HepG2 (cell line): ENCODE measurements at regions not wholly inside any gene's neighbourhood (a gene's known extent, or its start where the extent isn't known, plus 50 kb on each side); places are given as distances from the start of the nearest gene placed in this dataset.

Source experiments
- ATAC-seq: fragments of 200-7000 bp; cut with Tn5 transposase; 3 replicates; pipeline ENCODE4 v1.9.1; 2020; ENCODE audit warnings: mild to moderate bottlenecking, moderate library complexity
- BruUV-seq: library from RNA; stranded (reverse); fragments of 400-500 nt; replicated peaks from 2 replicates; lab custom pipeline; 2021; lab: Mats Ljungman, UMichigan
- CTCF ChIA-PET: fragments of 300-600 bp; formaldehyde crosslinking; extraction: SDS; loops from one replicate; lab custom pipeline; 2021; ENCODE audit warnings: low total read pairs, inconsistent platforms, low intra/inter-chr PET ratio; lab: Yijun Ruan, JAX
- POLR2A ChIA-PET: fragments of 350-600 bp; sonication (Branson Sonifier 250); formaldehyde crosslinking; loops from one replicate; lab custom pipeline; 2020; ENCODE audit warnings: antibody characterized with exemption, inconsistent platforms; lab: Yijun Ruan, JAX
- DNase-seq: peaks from one replicate; pipeline ENCODE4 v3.0.0-alpha.2; 2015; ENCODE audit warnings: low spot score
- FAIRE-seq: peaks from 3 replicates; lab custom pipeline; 2011; peaks lifted over from hg19 to GRCh38; lab: Jason Lieb, UNC
- H2AFZ ChIP-seq: one replicate; pipeline ENCODE4 v1.6.1; 2011; ENCODE audit warnings: low read length, inconsistent platforms
- H3K27ac ChIP-seq: fragments of 300-600 bp; 3 replicates; pipeline ENCODE4 v1.8.0; 2011; ENCODE audit warnings: mixed run types, mild to moderate bottlenecking, mixed read lengths, low read length, inconsistent platforms; ENCODE audit not compliant: insufficient read depth; ENCODE audit errors: extremely low read length
- H3K27me3 ChIP-seq, 2 experiments: fragments of 200-600 bp in 1 of 2; 2 replicates in 1 of 2; 3 replicates in 1 of 2; pipeline versions ENCODE4 v1.6.0 to v1.8.0; 2011; ENCODE audit warnings: low read length in 2 of 2, mild to moderate bottlenecking in 2 of 2, moderate library complexity in 2 of 2, inconsistent platforms in 1 of 2; ENCODE audit not compliant: insufficient read depth in 2 of 2, control insufficient read depth in 1 of 2
- H3K36me3 ChIP-seq, 2 experiments: fragments of 200-600 bp in 1 of 2; replicated peaks in 1 of 2; 2 replicates in 1 of 2; 3 replicates in 1 of 2; pipeline versions ENCODE4 v1.5.1 to v1.8.0; 2011; ENCODE audit warnings: low read length in 2 of 2, inconsistent platforms in 1 of 2; ENCODE audit not compliant: insufficient read depth in 2 of 2, control insufficient read depth in 1 of 2
- H3K4me1 ChIP-seq: 2 replicates; pipeline ENCODE4 v1.5.1; 2012; ENCODE audit warnings: low read length, inconsistent platforms; ENCODE audit not compliant: insufficient read depth
- H3K4me2 ChIP-seq: 2 replicates; pipeline ENCODE4 v1.6.0; 2011; ENCODE audit warnings: low read depth, low read length, inconsistent platforms
- H3K4me3 ChIP-seq, 3 experiments: fragments of 200-600 bp in 1 of 3; sonication (generic), shearing (Covaris generic) in 1 of 3; replicated peaks in 1 of 3; 2 replicates each; pipeline ENCODE4 v1.5.1; 2011 to 2016; ENCODE audit warnings: low read length in 3 of 3, inconsistent platforms in 2 of 3, low read depth in 2 of 3, mild to moderate bottlenecking in 2 of 3, control low read depth in 1 of 3, mixed read lengths in 1 of 3; ENCODE audit not compliant: insufficient read depth in 1 of 3
- H3K79me2 ChIP-seq: one replicate; pipeline ENCODE4 v1.6.1; 2011; ENCODE audit warnings: low read length, inconsistent platforms; ENCODE audit not compliant: insufficient read depth
- H3K9ac ChIP-seq: 2 replicates; pipeline ENCODE4 v1.6.0; 2011; ENCODE audit warnings: mild to moderate bottlenecking, low read depth, low read length, inconsistent platforms; ENCODE audit not compliant: insufficient read depth
- H3K9me3 ChIP-seq: 2 replicates; pipeline ENCODE4 v1.5.1; 2012; ENCODE audit warnings: mild to moderate bottlenecking, low read length
- H4K20me1 ChIP-seq: 2 replicates; pipeline ENCODE4 v1.6.0; 2011; ENCODE audit warnings: inconsistent platforms, mild to moderate bottlenecking, low read length, moderate library complexity; ENCODE audit not compliant: insufficient read depth
- ELF3 ChIP-seq: IDR thresholded peaks from 2 replicates; pipeline ENCODE4 v1.6.1; 2016; ENCODE audit warnings: missing genetic modification reagents, missing compliant biosample characterization
- ETV5 ChIP-seq: IDR thresholded peaks from 2 replicates; pipeline ENCODE4 v1.6.1; 2018; ENCODE audit warnings: missing biosample characterization, missing genetic modification reagents, inconsistent platforms, borderline replicate concordance
- ISX ChIP-seq: sonication (generic); formaldehyde crosslinking; conservative IDR thresholded peaks from 2 replicates; pipeline ENCODE4 v1.5.0; 2020; ENCODE audit warnings: missing genetic modification reagents
- KAT2B ChIP-seq: fragments of 150-350 bp; IDR thresholded peaks from 2 replicates; pipeline ENCODE4 v1.6.1; 2014; ENCODE audit warnings: low read depth, low read length, borderline replicate concordance
- KLF12 ChIP-seq: sonication (generic); formaldehyde crosslinking; IDR thresholded peaks from 2 replicates; pipeline ENCODE4 v1.4.0; 2020; ENCODE audit warnings: missing genetic modification reagents, borderline replicate concordance
- MEIS1 ChIP-seq: sonication (generic); formaldehyde crosslinking; IDR thresholded peaks from 2 replicates; pipeline ENCODE4 v1.9.0; 2021; ENCODE audit warnings: mild to moderate bottlenecking, missing genetic modification reagents, moderate library complexity, borderline replicate concordance
- NFYB ChIP-seq: sonication (generic); formaldehyde crosslinking; IDR thresholded peaks from 2 replicates; pipeline ENCODE4 v1.4.0; 2020; ENCODE audit warnings: missing genetic modification reagents
- PRMT3 ChIP-seq: sonication (generic); formaldehyde crosslinking; IDR thresholded peaks from 2 replicates; pipeline ENCODE4 v1.8.1; 2022; ENCODE audit warnings: low read depth, mild to moderate bottlenecking, moderate library complexity, missing genetic modification reagents, borderline replicate concordance
- SMC3 ChIP-seq: IDR thresholded peaks from 2 replicates; pipeline ENCODE4 v1.6.1; 2011; ENCODE audit warnings: low read length, improper control_type of control experiment
- SNAPC2 ChIP-seq: sonication (generic); formaldehyde crosslinking; IDR thresholded peaks from 2 replicates; pipeline ENCODE4 v1.8.1; 2022; ENCODE audit warnings: mild to moderate bottlenecking, missing genetic modification reagents
- ZBTB8A ChIP-seq: sonication (generic); formaldehyde crosslinking; IDR thresholded peaks from 2 replicates; pipeline ENCODE4 v1.4.0; 2020; ENCODE audit warnings: mild to moderate bottlenecking, low read depth, missing genetic modification reagents, borderline replicate concordance
- ZEB1 ChIP-seq: IDR thresholded peaks from 2 replicates; pipeline ENCODE4 v1.6.1; 2012; ENCODE audit warnings: mild to moderate bottlenecking, low read depth, inconsistent platforms; ENCODE audit not compliant: insufficient replicate concordance
- ZFP36L1 ChIP-seq: sonication (generic); formaldehyde crosslinking; IDR thresholded peaks from 2 replicates; pipeline ENCODE4 v1.8.0; 2022; ENCODE audit warnings: mild to moderate bottlenecking, missing genetic modification reagents, moderate library complexity
- ZNF12 ChIP-seq: sonication (generic); formaldehyde crosslinking; IDR thresholded peaks from 2 replicates; pipeline ENCODE4 v1.5.0; 2020; ENCODE audit warnings: missing genetic modification reagents
- ZNF230 ChIP-seq: sonication (generic); formaldehyde crosslinking; IDR thresholded peaks from 2 replicates; pipeline ENCODE4 v1.4.0; 2020; ENCODE audit warnings: mild to moderate bottlenecking, missing genetic modification reagents
- ZNF296 ChIP-seq: sonication (generic); formaldehyde crosslinking; conservative IDR thresholded peaks from 2 replicates; pipeline ENCODE4 v1.5.0; 2020; ENCODE audit warnings: mild to moderate bottlenecking, missing genetic modification reagents
- ZNF570 ChIP-seq: sonication (generic); formaldehyde crosslinking; IDR thresholded peaks from 2 replicates; pipeline ENCODE4 v1.4.0; 2020; ENCODE audit warnings: mild to moderate bottlenecking, missing genetic modification reagents, borderline replicate concordance
- ZNF776 ChIP-seq: sonication (generic); formaldehyde crosslinking; IDR thresholded peaks from 2 replicates; pipeline ENCODE4 v1.4.0; 2020; ENCODE audit warnings: mild to moderate bottlenecking, missing genetic modification reagents
- WGBS: methylation state at CpG from one replicate; pipeline ENCODE4 v1.1.6; 2017; ENCODE audit warnings: low lambda C conversion rate; 5-methylcytosine and 5-hydroxymethylcytosine counted together
- in situ Hi-C: cut with HindIII; loops from 2 replicates; pipeline ENCODE4 v1.10.0; 2017; ENCODE audit warnings: low pct_unique_long_range_greater_than_20kb; ENCODE audit not compliant: extremely low pct_ligation_motif_present
- intact Hi-C: fragments of 100-400 bp; cut with micrococcal nuclease; formaldehyde crosslinking; loops from one replicate; pipeline ENCODE4 v1.10.0; 2022; ENCODE audit not compliant: unreplicated experiment
- TF ChIP-seq, protein P1 (sequence below), 2 experiments: sonication (generic) in 1 of 2; formaldehyde crosslinking in 1 of 2; IDR thresholded peaks; 2 replicates each; pipeline versions ENCODE4 v1.5.1 to v1.6.1; 2011 to 2020; ENCODE audit warnings: borderline replicate concordance in 1 of 2, low read depth in 1 of 2, low read length in 1 of 2, mild to moderate bottlenecking in 1 of 2, missing genetic modification reagents in 1 of 2, moderate library complexity in 1 of 2

DNA sequence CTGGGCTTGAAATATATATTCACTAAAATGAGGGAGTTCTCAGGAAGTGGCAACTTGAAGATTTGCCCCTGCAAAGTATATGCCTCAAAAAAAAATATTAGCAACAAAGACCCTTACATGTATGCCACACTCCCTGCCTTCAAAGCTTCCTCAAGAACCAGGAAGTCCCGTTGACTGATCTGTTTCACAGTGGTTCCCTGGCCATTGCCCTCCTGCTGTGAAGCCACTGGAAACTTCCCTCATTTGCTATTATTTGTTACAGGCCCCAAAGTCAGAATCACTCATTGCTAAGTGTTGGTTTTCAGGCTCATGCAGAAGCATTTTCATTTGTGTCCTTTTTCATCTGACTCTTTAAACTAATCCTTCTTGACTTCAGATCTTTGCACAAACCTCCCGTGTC, 421.5 kb downstream of the ZNF521 start (continued):
- TF ChIP-seq ZBTB8A = no peak
- no peak for TF ChIP-seq PRMT3 (CRISPR knock-in tag)
- TF ChIP-seq KAT2B = no peak
- TF ChIP-seq ELF3 (CRISPR knock-in tag) = no peak

DNA sequence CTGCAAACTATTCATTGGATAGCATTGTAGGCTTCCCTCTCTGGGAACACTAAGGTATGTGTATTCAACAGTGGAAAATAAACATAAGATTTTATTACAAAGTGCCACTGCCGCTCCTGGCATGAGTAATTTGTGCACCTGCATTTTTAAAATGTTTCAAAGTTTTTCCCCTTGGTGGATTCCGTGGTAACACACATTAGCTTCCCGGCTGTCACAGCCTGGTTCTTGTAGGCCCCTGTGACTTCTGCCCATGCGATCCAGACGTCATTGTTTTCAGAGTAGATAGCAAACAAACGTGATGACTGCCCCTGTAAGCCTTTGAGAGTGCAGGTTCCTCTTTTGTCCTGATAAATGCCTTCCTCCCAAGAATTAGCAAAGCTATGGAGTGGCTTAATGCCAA, 421.0 kb downstream of the ZNF521 start:
- DNase-seq (peak; percentile 48), ATAC-seq (no peak; the same call in 2 of the 3 replicates), FAIRE-seq (no peak)
- Histone ChIP-seq H3K4me2 (no peak overlapping the region), H3K9me3 (no peaks in the 10 kb centered on the region), H3K27ac (no peak overlapping the region), H3K36me3 (no peaks in the 10 kb centered on the region), H3K27me3 (no peaks in the 10 kb centered on the region), H2AFZ (no peak overlapping the region), H4K20me1 (no peaks in the 10 kb centered on the region), H3K79me2 (no peaks in the 10 kb centered on the region), H3K4me3 (no peak overlapping the region), H3K9ac (no peak overlapping the region), H3K4me1 (peaks cover 13% of the 10 kb centered on the region; the same call in 1 of the 2 replicates)
- POLR2A ChIA-PET = no interaction called here
- TF ChIP-seq ZFP36L1 = no peak
- no peak for TF ChIP-seq SNAPC2 (CRISPR knock-in tag)
- no peak for TF ChIP-seq ZNF230 (CRISPR knock-in tag)
- TF ChIP-seq ZNF12 = no peak
- TF ChIP-seq MEIS1 (CRISPR knock-in tag) = no peak
- no peak for TF ChIP-seq ZNF570
- no peak for TF ChIP-seq SMC3
- TF ChIP-seq ISX (CRISPR knock-in tag) = no peak
- TF ChIP-seq ETV5 (CRISPR knock-in tag) = no peak
- no peak for TF ChIP-seq ZNF296
- TF ChIP-seq KLF12 = no peak
- no peak for TF ChIP-seq ZEB1
- no peak for TF ChIP-seq NFYB (CRISPR knock-in tag)
- TF ChIP-seq ZNF776 (CRISPR knock-in tag) = no peak
- TF ChIP-seq, protein P1, sequence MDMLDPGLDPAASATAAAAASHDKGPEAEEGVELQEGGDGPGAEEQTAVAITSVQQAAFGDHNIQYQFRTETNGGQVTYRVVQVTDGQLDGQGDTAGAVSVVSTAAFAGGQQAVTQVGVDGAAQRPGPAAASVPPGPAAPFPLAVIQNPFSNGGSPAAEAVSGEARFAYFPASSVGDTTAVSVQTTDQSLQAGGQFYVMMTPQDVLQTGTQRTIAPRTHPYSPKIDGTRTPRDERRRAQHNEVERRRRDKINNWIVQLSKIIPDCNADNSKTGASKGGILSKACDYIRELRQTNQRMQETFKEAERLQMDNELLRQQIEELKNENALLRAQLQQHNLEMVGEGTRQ (IDR thresholded peaks at IDR 0.05; ENCODE audit: low read depth, low read length) = no peak
- TF ChIP-seq, protein P1 (CRISPR knock-in tag; IDR thresholded peaks at IDR 0.05; ENCODE audit: borderline replicate concordance) = no peak
- no TSS peak for BruUV-seq
- in situ Hi-C loops (no loop called here), intact Hi-C loops (no loop called here)
- WGBS = 0% methylated on average over 6 of the region's 6 CpGs
- CTCF ChIA-PET = no interaction called here
